AG09319 (cell line): ENCODE measurements at regions not wholly inside any gene's neighbourhood (a gene's known extent, or its start where the extent isn't known, plus 50 kb on each side); places are given as distances from the start of the nearest gene placed in this dataset.

Experiments used
- DNase-seq: peaks from one replicate; pipeline ENCODE4 v3.0.0-alpha.2; 2010; ENCODE audit warnings: low read depth; ENCODE audit errors: extremely low read depth
- CTCF ChIP-seq: IDR thresholded peaks from 2 replicates; pipeline ENCODE4 v1.5.1; 2011; ENCODE audit warnings: low read depth, mild to moderate bottlenecking, inconsistent platforms, low read length, moderate library complexity

GRCh38 chr1:14027099-14027498, 327.1 kb downstream of the PRDM2 start:
- no peak for TF ChIP-seq CTCF
- no peak for DNase-seq

- no peak for DNase-seq
- no peak for TF ChIP-seq CTCF
These were observed 331.5 kb downstream of the PRDM2 start for GRCh38 chr1:14031461-14031860.

- TF ChIP-seq CTCF = no peak
These were observed 334.5 kb downstream of the PRDM2 start for GRCh38 chr1:14034506-14034905.

GRCh38 chr1:14037101-14037847, 337.3 kb downstream of the PRDM2 start:
- TF ChIP-seq CTCF = no peak
- no peak for DNase-seq

More at GRCh38 chr1:14034506-14034905, 334.5 kb downstream of the PRDM2 start:
- DNase-seq = no peak

- TF ChIP-seq CTCF = no peak
- no peak for DNase-seq
These were observed 339.8 kb downstream of the PRDM2 start for GRCh38 chr1:14039582-14040430.

- no peak for DNase-seq
- no peak for TF ChIP-seq CTCF
These were observed 350.0 kb downstream of the PRDM2 start for GRCh38 chr1:14049965-14050364.
